ENCODE measurements at regions not wholly inside any gene's neighbourhood (a gene's known extent, or its start where the extent isn't known, plus 50 kb on each side); places are given as distances from the start of the nearest gene placed in this dataset.

- no peak for DNase-seq (ENCODE audit: low read depth in 4 of 4, low spot score in 3 of 4)
Observed at GRCh38 chr20:57070296-57070695, 196.1 kb downstream of the BMP7 start.

DNA sequence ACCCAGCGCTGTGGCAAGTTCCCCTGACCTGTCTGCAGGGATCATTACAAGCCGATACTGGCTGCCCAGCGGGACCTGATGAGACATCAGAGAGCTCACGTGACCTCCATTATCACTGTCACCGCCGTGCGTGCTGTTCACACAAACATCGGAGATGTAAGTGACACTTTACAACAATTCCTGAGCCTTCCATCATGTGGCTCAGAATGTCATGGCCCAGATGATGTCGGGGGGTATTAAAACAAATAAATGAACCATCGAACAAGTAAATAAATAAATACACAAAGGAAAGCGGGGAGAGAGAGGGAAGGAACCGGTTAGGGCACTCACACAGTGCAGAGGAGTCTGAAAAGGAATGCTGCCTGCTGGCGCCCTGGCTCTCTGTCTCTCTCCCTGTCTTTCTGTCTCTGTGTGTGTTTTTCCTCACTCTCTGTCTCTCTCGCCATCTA is 195.1 kb downstream of the BMP7 start:
- DNase-seq (ENCODE audit: low read depth in 4 of 4, low spot score in 3 of 4) = no peak

GRCh38 chr20:57071954-57072583 is 194.4 kb downstream of the BMP7 start:
- no peak for DNase-seq (ENCODE audit: low read depth in 4 of 4, low spot score in 3 of 4)

GRCh38 chr20:57073402-57073801 is 193.0 kb downstream of the BMP7 start:
- no peak for DNase-seq (ENCODE audit: low read depth in 4 of 4, low spot score in 3 of 4)

- no peak for DNase-seq (ENCODE audit: low read depth in 4 of 4, low spot score in 3 of 4)
Observed at GRCh38 chr20:57074386-57074785, 192.1 kb downstream of the BMP7 start.

- DNase-seq (ENCODE audit: low read depth in 4 of 4, low spot score in 3 of 4) = no peak
Observed at GRCh38 chr20:57075181-57075580, 191.3 kb downstream of the BMP7 start.

DNA sequence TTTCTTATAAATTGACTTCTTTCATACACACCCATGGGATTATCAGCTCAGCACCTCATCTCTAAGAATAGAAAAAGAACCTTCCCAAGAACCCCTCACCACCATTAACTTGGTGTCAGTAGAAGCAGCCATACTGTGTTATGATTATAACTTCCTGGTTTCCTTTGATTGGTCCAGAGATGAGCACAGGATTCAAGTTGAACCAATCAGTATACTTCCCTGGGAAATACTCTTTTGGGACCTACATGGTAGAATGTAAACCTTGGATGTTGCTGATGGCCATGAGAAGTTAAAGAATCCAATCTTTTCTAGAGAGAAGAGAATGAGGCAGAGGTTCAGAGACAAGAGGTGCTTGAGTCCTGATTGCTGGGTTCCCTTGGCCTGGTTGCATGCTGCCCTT is 190.8 kb downstream of the BMP7 start:
- DNase-seq (ENCODE audit: low read depth in 4 of 4, low spot score in 3 of 4) = no peak

DNA sequence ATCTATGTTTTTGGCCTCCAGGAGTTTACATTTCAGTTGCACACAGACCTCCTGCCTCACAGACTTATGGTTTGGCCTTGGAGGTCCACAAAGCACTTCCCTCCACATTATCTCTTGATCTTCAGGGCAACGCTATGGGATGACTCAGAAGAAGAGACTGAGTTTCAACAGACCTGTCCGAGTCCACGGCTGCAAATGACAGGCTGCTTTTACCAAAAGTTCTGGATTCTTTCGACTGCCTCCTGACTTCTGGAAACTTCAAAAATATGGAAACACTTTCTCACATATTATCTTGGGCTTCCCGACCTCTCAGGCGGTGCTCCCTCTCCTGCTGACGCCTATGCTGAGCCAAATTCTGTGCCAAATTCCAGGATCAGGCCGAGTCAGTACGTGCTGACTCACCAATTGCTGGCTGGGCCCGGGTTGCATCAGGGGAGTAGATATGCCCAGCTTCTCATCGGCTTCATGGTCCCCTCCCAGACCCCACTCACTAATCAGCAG is 190.2 kb downstream of the BMP7 start:
- no peak for DNase-seq (ENCODE audit: low read depth in 4 of 4, low spot score in 3 of 4)

DNA sequence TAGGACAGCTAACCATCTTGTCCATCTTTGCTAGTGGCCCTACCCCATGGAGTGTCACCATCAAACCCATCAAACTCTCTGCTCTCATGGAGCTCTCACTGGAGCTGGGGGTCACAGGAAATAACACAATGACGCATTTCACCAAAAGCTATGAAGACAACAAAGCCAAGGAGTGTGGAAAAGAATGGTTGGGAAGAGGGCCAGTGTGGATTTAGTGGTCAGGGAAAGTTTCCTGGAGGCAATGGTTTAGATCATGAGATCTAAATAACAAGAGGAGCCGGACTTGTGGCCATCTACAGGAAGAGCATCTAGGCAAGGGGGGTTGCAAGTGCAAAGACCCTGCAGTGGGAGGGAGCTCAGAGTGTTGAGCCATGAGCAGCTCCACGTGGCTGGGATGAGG is 189.5 kb downstream of the BMP7 start:
- no peak for DNase-seq (ENCODE audit: low read depth in 4 of 4, low spot score in 3 of 4)

DNA sequence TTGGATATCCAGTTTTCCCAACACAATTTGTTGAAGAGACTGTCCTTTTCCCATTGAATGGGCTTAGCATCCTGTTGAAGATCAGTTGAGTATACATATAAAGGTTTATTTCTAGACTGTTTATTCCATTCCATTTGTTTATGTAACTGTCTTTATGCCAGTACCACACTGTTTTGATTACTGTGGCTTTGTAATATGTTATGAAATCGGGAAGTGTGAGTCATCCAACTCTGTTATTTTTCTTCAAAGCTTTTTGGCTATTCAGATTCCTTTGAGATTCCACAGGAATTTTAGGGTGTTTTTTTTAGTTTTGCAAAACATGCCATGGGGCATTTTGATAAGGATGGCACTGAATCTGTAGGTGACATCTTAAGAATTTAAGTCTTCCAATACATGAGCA is 188.3 kb downstream of the BMP7 start:
- no peak for DNase-seq (ENCODE audit: low read depth in 4 of 4, low spot score in 3 of 4)

DNA sequence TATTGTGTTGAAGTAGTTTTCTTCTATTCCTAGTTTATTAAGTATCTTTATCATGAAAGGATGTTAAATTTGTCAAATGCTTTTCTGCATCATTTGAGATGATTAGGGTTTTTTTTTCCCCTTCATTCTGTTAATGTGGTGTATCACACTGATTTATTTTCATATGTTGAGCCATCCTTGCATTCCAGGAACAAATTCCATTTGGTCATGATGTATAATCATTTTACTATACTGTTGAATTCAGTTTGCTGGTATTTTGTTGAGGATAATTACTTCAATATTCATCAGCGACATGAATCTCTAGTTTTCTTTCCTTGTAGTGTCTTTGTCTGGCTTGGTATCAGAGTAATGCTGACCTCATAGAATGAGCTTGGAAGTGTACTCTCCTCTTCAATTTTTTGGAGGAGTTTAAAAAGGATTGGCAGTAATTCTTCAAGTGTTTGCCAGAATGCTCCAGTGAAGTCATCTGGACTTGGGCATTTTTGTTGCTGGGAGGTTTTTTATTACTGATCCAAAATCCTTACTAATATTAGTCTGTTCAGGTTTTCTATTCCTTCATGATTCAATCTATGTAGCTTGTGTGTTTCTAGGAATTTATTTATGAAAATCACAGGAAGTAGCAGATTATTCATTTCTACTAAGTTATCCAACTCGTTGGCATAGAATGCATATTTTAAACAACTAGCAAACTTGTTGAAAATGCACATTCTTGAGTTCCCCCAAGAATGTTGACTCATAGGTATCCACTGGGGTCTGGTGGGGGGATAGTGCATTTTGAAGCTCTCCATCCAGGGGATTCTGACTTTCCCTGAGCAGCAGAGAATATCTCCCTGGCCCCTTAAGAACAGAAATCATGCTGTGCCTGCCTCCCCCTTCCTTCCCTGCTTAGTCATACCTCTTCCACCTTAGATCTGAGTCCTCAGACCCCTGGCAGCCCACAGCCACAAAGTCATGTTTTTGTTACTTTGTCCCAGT is 187.1 kb downstream of the BMP7 start:
- DNase-seq (ENCODE audit: low read depth in 4 of 4, low spot score in 3 of 4) = no peak

- DNase-seq (ENCODE audit: low read depth in 4 of 4, low spot score in 3 of 4) = no peak
Observed at GRCh38 chr20:57080796-57081195, 185.6 kb downstream of the BMP7 start.

- DNase-seq (ENCODE audit: low read depth in 4 of 4, low spot score in 3 of 4) = no peak
Observed at GRCh38 chr20:57082357-57082945, 184.0 kb downstream of the BMP7 start.

DNA sequence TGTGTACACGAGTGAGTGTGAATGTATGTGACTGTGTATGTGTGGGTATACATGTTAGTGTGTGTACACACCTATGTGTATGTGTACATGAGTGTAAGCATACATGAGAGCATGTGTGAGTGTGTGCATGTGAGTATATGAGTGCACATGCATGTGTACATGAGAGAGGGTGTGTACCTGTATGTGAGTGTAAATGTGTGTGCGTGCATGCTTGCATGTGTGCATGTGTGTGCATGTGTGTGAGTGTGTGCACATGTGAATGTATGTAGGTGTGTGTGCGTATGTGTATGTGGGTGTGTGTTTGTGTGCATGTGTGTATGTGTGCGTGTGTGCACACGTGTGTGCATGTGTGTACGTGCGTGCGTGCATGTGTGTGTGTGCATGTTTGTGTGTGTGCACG is 183.4 kb downstream of the BMP7 start:
- no peak for DNase-seq (ENCODE audit: low read depth in 4 of 4, low spot score in 3 of 4)

- no peak for DNase-seq (ENCODE audit: low read depth in 4 of 4, low spot score in 3 of 4)
Observed at GRCh38 chr20:57086066-57086465, 180.4 kb downstream of the BMP7 start.

- no peak for DNase-seq (ENCODE audit: low read depth in 4 of 4, low spot score in 3 of 4)
Observed at GRCh38 chr20:57087102-57087501, 179.3 kb downstream of the BMP7 start.

DNA sequence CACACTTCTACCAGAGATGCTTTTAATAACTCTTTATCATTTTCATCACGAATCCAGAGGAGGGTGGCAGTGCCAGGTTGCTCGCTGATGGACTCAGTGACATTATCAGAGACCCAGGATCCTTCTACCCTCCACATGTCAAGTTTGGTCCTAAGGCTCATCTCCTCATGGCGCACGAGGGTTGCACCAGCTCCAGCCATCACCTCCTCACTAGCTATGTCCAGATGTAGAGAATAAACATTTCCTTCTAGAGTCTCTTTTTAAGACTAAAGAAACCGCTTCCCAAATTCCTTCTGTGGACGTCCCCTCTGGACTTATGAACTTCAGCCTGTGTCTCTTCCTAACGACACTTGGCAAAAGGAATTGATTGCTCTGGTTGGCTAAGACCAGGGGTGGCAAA is 178.7 kb downstream of the BMP7 start:
- DNase-seq (ENCODE audit: low read depth in 4 of 4, low spot score in 3 of 4) = no peak

- no peak for DNase-seq (ENCODE audit: low read depth in 4 of 4, low spot score in 3 of 4)
Observed at GRCh38 chr20:57088436-57088835, 178.0 kb downstream of the BMP7 start.

DNA sequence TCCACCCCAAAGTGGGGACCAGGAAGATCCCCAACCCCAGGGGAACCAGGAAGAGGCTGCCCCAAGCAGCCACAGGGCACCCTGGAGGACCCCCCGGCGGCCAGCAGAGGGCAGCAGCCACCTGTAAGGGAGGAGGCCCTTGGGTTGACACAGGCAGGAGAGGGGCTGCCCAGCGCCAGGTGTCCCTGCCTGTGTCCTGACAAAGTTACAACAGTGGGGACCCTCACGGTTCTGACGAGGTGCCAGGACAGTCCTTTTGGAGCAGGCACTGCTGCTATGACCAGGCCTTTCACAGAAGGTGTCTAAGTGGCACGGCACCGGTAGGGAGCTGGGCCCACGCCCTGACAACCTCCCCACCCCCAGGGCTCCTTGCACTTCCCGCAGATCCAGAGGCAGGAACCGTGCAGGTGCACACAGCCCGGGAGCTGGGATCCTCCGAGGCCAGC is 176.7 kb downstream of the BMP7 start:
- peak in 3 of 4 donors; percentile 37 to 44 (median 40) for DNase-seq (ENCODE audit: low read depth in 4 of 4, low spot score in 3 of 4)

GRCh38 chr20:57090590-57091560 is 175.6 kb downstream of the BMP7 start:
- no peak for DNase-seq (ENCODE audit: low read depth in 4 of 4, low spot score in 3 of 4)

All from right renal pelvis (tissue), 4 donors.